ENCODE measurements at regions not wholly inside any gene's neighbourhood (a gene's known extent, or its start where the extent isn't known, plus 50 kb on each side); places are given as distances from the start of the nearest gene placed in this dataset.
A peak's percentile ranks its signal among the peaks of the same experiment; 100 is the strongest.

DNA sequence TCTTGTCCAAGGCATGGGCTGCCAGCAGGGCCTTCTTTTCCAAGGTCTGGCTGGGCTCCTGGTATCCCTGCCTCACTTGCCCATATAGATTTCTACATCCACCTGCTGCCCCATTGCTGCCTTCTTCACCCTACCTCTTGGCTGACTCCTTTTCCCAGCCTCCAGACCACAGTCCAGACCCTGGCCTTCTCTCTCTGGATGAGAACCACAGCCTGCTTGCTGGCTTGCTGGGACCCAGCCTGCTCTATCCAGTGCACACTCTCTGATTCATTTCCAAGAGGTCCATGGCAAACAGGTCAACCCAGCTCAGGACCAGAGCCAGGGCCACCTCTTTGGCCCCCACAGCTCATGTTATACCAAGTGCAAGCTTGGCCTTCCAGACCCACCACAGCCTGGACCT lies 169.4 kb upstream of the BDNF start:
- no peak overlapping the region for H3K27ac ChIP-seq
- H3K27me3 ChIP-seq, result no peaks in the 10 kb centered on the region
- no peak for TF ChIP-seq POLR2A (IDR thresholded peaks at IDR 0.05)
- TF ChIP-seq, protein P1, sequence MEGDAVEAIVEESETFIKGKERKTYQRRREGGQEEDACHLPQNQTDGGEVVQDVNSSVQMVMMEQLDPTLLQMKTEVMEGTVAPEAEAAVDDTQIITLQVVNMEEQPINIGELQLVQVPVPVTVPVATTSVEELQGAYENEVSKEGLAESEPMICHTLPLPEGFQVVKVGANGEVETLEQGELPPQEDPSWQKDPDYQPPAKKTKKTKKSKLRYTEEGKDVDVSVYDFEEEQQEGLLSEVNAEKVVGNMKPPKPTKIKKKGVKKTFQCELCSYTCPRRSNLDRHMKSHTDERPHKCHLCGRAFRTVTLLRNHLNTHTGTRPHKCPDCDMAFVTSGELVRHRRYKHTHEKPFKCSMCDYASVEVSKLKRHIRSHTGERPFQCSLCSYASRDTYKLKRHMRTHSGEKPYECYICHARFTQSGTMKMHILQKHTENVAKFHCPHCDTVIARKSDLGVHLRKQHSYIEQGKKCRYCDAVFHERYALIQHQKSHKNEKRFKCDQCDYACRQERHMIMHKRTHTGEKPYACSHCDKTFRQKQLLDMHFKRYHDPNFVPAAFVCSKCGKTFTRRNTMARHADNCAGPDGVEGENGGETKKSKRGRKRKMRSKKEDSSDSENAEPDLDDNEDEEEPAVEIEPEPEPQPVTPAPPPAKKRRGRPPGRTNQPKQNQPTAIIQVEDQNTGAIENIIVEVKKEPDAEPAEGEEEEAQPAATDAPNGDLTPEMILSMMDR (IDR thresholded peaks at IDR 0.05), result no peak
- no peaks in the 10 kb centered on the region for H3K9me3 ChIP-seq
- H3K4me3 ChIP-seq, result no peak overlapping the region
- no peaks in the 10 kb centered on the region for H3K36me3 ChIP-seq
- no peak for DNase-seq
- H3K4me1 ChIP-seq, result no peaks in the 10 kb centered on the region

DNA sequence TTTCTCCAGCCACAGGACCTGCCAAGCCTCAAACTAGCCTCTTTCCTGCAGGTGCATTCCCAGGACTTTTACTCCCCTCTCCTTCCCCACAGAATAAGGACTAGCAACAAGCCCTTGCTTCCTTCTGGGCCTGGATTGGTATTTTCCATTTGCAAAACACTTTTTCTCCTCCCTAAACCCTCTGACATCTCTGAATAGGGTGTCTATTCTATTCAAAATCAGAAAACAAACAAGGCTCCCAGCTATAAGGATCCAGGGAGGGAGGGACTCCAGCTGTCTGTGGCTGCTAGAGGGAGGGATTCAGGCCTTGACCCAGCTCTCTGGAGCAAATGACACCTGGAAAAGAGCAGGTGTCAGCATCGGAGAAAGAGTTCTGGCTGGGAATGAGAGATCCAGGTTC lies 168.5 kb upstream of the BDNF start:
- H3K27ac ChIP-seq, result no peak overlapping the region
- H3K9me3 ChIP-seq, result no peaks in the 10 kb centered on the region
- no peaks in the 10 kb centered on the region for H3K36me3 ChIP-seq
- DNase-seq, result no peak
- H3K4me3 ChIP-seq, result no peak overlapping the region
- H3K4me1 ChIP-seq, result no peaks in the 10 kb centered on the region
- no peaks in the 10 kb centered on the region for H3K27me3 ChIP-seq
- TF ChIP-seq POLR2A (IDR thresholded peaks at IDR 0.05), result no peak
- TF ChIP-seq, protein P1 (IDR thresholded peaks at IDR 0.05), result no peak

DNA sequence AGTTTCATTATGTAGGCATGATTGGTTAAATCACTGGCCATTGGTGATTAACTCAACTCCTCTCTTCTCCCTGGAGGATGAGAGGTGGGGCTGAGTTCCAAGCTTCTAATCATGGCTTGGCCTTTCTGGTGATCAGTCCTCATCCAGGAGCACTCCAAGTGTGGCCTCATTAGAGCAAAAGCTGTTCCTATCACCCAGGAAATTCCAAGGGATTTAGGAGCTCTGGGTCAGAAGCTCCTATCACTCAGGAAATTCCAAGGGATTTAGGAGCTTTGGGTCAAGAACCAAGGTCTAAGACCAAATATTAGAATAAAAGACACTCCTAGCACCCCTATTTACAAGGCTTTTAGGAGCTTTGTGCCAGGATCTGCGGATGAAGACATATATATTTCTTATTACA lies 168.0 kb upstream of the BDNF start:
- no peak overlapping the region for H3K27ac ChIP-seq
- TF ChIP-seq, protein P1 (IDR thresholded peaks at IDR 0.05), result no peak
- no peak for TF ChIP-seq POLR2A (IDR thresholded peaks at IDR 0.05)
- H3K9me3 ChIP-seq, result no peaks in the 10 kb centered on the region
- DNase-seq, result no peak
- no peaks in the 10 kb centered on the region for H3K36me3 ChIP-seq
- H3K27me3 ChIP-seq, result no peaks in the 10 kb centered on the region
- H3K4me3 ChIP-seq, result no peak overlapping the region
- no peaks in the 10 kb centered on the region for H3K4me1 ChIP-seq

DNA sequence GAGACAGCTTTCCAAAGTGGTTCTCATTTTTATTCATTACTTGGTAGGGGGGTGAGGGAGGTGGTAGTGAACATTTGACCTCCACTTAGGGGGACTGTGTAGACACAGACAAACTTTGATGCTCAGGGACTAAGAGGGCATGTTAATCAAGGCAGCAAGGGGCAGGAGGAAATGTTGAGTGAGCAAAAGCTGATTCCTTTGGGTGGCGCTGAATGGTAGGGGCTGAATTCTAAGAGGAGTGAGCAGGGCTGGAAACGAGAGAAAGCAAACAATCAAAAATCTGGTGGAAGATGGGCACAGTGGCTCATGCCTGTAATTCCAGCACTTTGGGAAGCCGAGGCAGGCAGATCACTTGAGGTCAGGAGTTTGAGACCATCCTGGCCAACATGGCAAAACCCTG lies 164.8 kb upstream of the BDNF start:
- Histone ChIP-seq H3K27ac (no peak overlapping the region), H3K4me3 (no peak overlapping the region), H3K27me3 (no peaks in the 10 kb centered on the region), H3K4me1 (no peaks in the 10 kb centered on the region), H3K9me3 (no peaks in the 10 kb centered on the region), H3K36me3 (no peaks in the 10 kb centered on the region)
- DNase-seq, result no peak
- TF ChIP-seq POLR2A (IDR thresholded peaks at IDR 0.05), result no peak
- TF ChIP-seq, protein P1 (IDR thresholded peaks at IDR 0.05), result no peak

DNA sequence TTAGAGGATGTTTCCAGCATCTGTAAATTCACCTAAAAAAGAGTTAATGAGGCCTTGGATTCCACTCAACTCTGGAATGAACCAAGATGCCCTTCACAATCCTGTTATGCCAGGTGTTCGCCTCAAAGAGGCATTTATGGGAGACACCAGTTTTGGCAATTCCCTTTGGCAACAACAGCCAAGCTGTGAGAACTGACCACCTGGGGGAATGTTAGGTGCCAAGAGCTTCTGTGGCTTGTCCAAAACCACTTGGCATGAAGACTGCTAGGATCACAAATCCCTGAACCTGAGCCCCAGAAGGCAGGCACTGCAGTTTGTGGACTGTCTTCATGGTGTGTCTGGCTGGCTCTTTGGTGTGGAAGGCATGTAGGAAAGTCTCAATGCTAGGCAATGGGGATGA lies 164.4 kb upstream of the BDNF start:
- H3K27ac ChIP-seq, result no peak overlapping the region
- no peaks in the 10 kb centered on the region for H3K36me3 ChIP-seq
- H3K9me3 ChIP-seq, result no peaks in the 10 kb centered on the region
- TF ChIP-seq, protein P1 (IDR thresholded peaks at IDR 0.05), result no peak
- TF ChIP-seq POLR2A (IDR thresholded peaks at IDR 0.05), result no peak
- H3K27me3 ChIP-seq, result no peaks in the 10 kb centered on the region
- no peaks in the 10 kb centered on the region for H3K4me1 ChIP-seq
- no peak for DNase-seq
- no peak overlapping the region for H3K4me3 ChIP-seq

DNA sequence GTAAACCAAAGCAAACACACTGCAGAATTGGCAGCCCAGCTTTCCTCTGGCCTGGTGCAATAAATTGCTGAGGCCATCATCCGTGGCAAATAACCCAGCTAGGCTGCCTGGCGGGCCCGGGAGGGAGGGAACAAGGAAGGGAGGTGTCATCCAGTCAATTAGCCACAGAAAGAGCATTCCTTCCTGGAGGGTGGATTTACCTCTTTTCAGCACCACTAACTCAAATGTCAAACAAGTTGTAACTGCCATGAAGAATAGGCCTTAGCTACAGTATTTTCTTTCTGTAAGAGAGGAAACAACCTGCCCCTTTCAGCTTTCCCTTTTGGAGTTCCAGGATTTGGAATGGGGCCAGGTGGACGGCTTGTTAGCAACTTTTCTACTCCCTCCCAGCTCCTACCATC lies 163.8 kb upstream of the BDNF start:
- H3K4me3 ChIP-seq, result no peak overlapping the region
- H3K27me3 ChIP-seq, result no peaks in the 10 kb centered on the region
- DNase-seq, result peak in 1 of 3 donors; percentile 48
- TF ChIP-seq POLR2A (IDR thresholded peaks at IDR 0.05), result no peak
- TF ChIP-seq, protein P1 (IDR thresholded peaks at IDR 0.05), result no peak
- no peaks in the 10 kb centered on the region for H3K9me3 ChIP-seq
- H3K36me3 ChIP-seq, result no peaks in the 10 kb centered on the region
- no peak overlapping the region for H3K27ac ChIP-seq
- H3K4me1 ChIP-seq, result no peaks in the 10 kb centered on the region

Data from Peyer's patch (tissue), 4 donors.